Transverse colon (tissue), 4 donors: ENCODE measurements at regions not wholly inside any gene's neighbourhood (a gene's known extent, or its start where the extent isn't known, plus 50 kb on each side); places are given as distances from the start of the nearest gene placed in this dataset.

Experiments
- POLR2A ChIP-seq: fragments of 450-650 bp; IDR thresholded peaks from one replicate; pipeline ENCODE4 v1.6.1; 2016; ENCODE audit warnings: antibody characterized with exemption, mild to moderate bottlenecking, moderate library complexity
- POLR2AphosphoS5 ChIP-seq, 3 donors: sonication (generic); formaldehyde crosslinking; IDR thresholded peaks; one replicate each; pipeline ENCODE4 v1.6.1; 2016; ENCODE audit warnings: antibody characterized with exemption in 3 of 3
- TF ChIP-seq, protein P1 (sequence below), 5 experiments: fragments of 200-600 bp in 3 of 5; fragments of 450-650 bp in 2 of 5; sonication (generic) in 3 of 5; IDR thresholded peaks; 1 replicate in 2 of 5; 2 replicates in 3 of 5; pipeline ENCODE4 v1.5.1; 2016 to 2017; ENCODE audit warnings: antibody characterized with exemption in 5 of 5, inconsistent platforms in 3 of 5, mild to moderate bottlenecking in 2 of 5, moderate library complexity in 1 of 5

DNA sequence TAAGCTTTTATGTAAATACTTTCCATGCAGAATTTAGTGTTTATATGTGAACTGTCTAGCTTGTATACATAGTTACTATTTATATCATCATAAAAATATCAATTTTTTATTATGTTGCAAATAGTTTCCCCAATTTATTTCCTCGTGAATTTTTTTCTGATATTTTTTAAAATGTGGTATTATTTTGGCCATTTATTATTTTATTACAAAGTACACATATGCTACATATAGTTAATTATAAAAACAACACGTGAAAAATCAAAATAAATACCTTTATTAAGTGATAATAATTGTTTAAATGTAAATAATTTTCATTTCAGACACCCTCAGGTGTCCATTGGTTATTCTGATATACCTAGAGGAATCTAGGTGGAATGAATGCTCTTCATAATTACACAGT is 1394.9 kb upstream of the PRR20A start:
- TF ChIP-seq, protein P1, sequence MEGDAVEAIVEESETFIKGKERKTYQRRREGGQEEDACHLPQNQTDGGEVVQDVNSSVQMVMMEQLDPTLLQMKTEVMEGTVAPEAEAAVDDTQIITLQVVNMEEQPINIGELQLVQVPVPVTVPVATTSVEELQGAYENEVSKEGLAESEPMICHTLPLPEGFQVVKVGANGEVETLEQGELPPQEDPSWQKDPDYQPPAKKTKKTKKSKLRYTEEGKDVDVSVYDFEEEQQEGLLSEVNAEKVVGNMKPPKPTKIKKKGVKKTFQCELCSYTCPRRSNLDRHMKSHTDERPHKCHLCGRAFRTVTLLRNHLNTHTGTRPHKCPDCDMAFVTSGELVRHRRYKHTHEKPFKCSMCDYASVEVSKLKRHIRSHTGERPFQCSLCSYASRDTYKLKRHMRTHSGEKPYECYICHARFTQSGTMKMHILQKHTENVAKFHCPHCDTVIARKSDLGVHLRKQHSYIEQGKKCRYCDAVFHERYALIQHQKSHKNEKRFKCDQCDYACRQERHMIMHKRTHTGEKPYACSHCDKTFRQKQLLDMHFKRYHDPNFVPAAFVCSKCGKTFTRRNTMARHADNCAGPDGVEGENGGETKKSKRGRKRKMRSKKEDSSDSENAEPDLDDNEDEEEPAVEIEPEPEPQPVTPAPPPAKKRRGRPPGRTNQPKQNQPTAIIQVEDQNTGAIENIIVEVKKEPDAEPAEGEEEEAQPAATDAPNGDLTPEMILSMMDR (IDR thresholded peaks at IDR 0.05): no peak
- TF ChIP-seq POLR2A (no peak), POLR2AphosphoS5 (IDR thresholded peaks at IDR 0.05) (no peak)
